ENCODE measurements at regions not wholly inside any gene's neighbourhood (a gene's known extent, or its start where the extent isn't known, plus 50 kb on each side); places are given as distances from the start of the nearest gene placed in this dataset.

- no peak for DNase-seq
These were observed 276.6 kb downstream of the RNF152 start for GRCh38 chr18:61616111-61616610.

- DNase-seq, result no peak
These were observed 279.3 kb downstream of the CDH20 start for GRCh38 chr18:61612517-61612916.

GRCh38 chr18:61609131-61609530, 275.9 kb downstream of the CDH20 start:
- DNase-seq, result no peak

GRCh38 chr18:61608316-61608715, 275.1 kb downstream of the CDH20 start:
- no peak for DNase-seq

- no peak for DNase-seq
These were observed 274.6 kb downstream of the CDH20 start for GRCh38 chr18:61607867-61608266.

GRCh38 chr18:61606759-61607158, 273.5 kb downstream of the CDH20 start:
- peak; percentile 37 for DNase-seq

- DNase-seq, result peak; percentile 71
These were observed 272.9 kb downstream of the CDH20 start for GRCh38 chr18:61606068-61606660.

- no peak for DNase-seq
These were observed 272.3 kb downstream of the CDH20 start for GRCh38 chr18:61605376-61606067.

All from renal pelvis (tissue), 1 donor.